Neuronal stem cell (in vitro differentiated cells): ENCODE measurements at regions not wholly inside any gene's neighbourhood (a gene's known extent, or its start where the extent isn't known, plus 50 kb on each side); places are given as distances from the start of the nearest gene placed in this dataset.
"Not testable (repeated sequence)": the region's sequence is repeated elsewhere in the genome, so short reads cannot be mapped to it uniquely, and the experiment has no call there.

ENCODE experiments used
- DNase-seq: peaks from one replicate; pipeline ENCODE4 v3.0.0-alpha.2; 2013; ENCODE audit warnings: low spot score
- H2AFZ ChIP-seq: one replicate; pipeline ENCODE4 v1.6.1; 2013; ENCODE audit warnings: mild to moderate bottlenecking, low read length, inconsistent platforms
- H2AK5ac ChIP-seq: 2 replicates; pipeline ENCODE4 v1.6.1; 2013; ENCODE audit warnings: low read depth, mild to moderate bottlenecking, inconsistent platforms, low read length, moderate library complexity, mixed read lengths
- H2BK120ac ChIP-seq: 2 replicates; pipeline ENCODE4 v1.6.1; 2013; ENCODE audit warnings: low read depth, mild to moderate bottlenecking, inconsistent platforms, low read length, moderate library complexity, mixed read lengths
- H2BK12ac ChIP-seq: one replicate; pipeline ENCODE4 v1.6.1; 2013; ENCODE audit warnings: low read length, inconsistent platforms
- H2BK15ac ChIP-seq: 2 replicates; pipeline ENCODE4 v1.6.1; 2013; ENCODE audit warnings: mild to moderate bottlenecking, low read length, inconsistent platforms, mixed read lengths
- H2BK5ac ChIP-seq: one replicate; pipeline ENCODE4 v1.6.1; 2013; ENCODE audit warnings: inconsistent platforms, mild to moderate bottlenecking, low read length, moderate library complexity
- H3K14ac ChIP-seq: one replicate; pipeline ENCODE4 v1.6.1; 2013; ENCODE audit warnings: low read length, inconsistent platforms
- H3K18ac ChIP-seq: 2 replicates; pipeline ENCODE4 v1.6.1; 2013; ENCODE audit warnings: low read length, inconsistent platforms
- H3K23ac ChIP-seq: 2 replicates; pipeline ENCODE4 v1.6.1; 2013; ENCODE audit warnings: low read depth, mild to moderate bottlenecking, mixed read lengths, low read length, inconsistent platforms; ENCODE audit not compliant: poor library complexity
- H3K27ac ChIP-seq: replicated peaks from 3 replicates; pipeline ENCODE4 v1.5.1; 2013; ENCODE audit warnings: low read length, inconsistent platforms
- H3K27me3 ChIP-seq, 3 experiments: 2 replicates each; pipeline ENCODE4 v1.6.1; 2013; ENCODE audit warnings: low read length in 3 of 3, mild to moderate bottlenecking in 2 of 3, inconsistent platforms in 1 of 3, low read depth in 1 of 3, mixed read lengths in 1 of 3, moderate library complexity in 1 of 3; ENCODE audit not compliant: control insufficient read depth in 3 of 3, insufficient read depth in 3 of 3
- H3K36me3 ChIP-seq, 2 donors: replicated peaks in 1 of 2; 2 replicates each; pipeline ENCODE4 v1.6.1; 2013; ENCODE audit warnings: low read length in 2 of 2; ENCODE audit not compliant: control insufficient read depth in 2 of 2, insufficient read depth in 2 of 2
- H3K4ac ChIP-seq: 2 replicates; pipeline ENCODE4 v1.6.1; 2013; ENCODE audit warnings: inconsistent platforms, mild to moderate bottlenecking, low read length, moderate library complexity
- H3K4me1 ChIP-seq, 2 donors: 1 replicate in 1 of 2; 2 replicates in 1 of 2; pipeline ENCODE4 v1.6.1; 2013; ENCODE audit warnings: low read length in 2 of 2, low read depth in 1 of 2; ENCODE audit not compliant: control insufficient read depth in 2 of 2, insufficient read depth in 1 of 2
- H3K4me2 ChIP-seq: one replicate; pipeline ENCODE4 v1.6.1; 2013; ENCODE audit warnings: mild to moderate bottlenecking, low read length, inconsistent platforms; ENCODE audit not compliant: insufficient read depth, poor library complexity, severe bottlenecking
- H3K4me3 ChIP-seq, 2 donors: 2 replicates each; pipeline ENCODE4 v1.5.1; 2013; ENCODE audit warnings: low read length in 2 of 2, mild to moderate bottlenecking in 2 of 2, inconsistent platforms in 1 of 2, moderate library complexity in 1 of 2
- H3K79me1 ChIP-seq: one replicate; pipeline ENCODE4 v1.6.1; 2013; ENCODE audit warnings: low read depth, mild to moderate bottlenecking, inconsistent platforms, low read length, moderate library complexity
- H3K9ac ChIP-seq: one replicate; pipeline ENCODE4 v1.6.1; 2013; ENCODE audit warnings: mild to moderate bottlenecking, low read depth, low read length, inconsistent platforms; ENCODE audit not compliant: poor library complexity
- H3K9me3 ChIP-seq, 2 donors: replicated peaks in 1 of 2; 2 replicates each; pipeline versions ENCODE3 to v1.6.1; 2013; ENCODE audit warnings: low read length in 2 of 2, mild to moderate bottlenecking in 2 of 2, inconsistent platforms in 1 of 2, low read depth in 1 of 2, mixed read lengths in 1 of 2, moderate library complexity in 1 of 2; ENCODE audit not compliant: control insufficient read depth in 2 of 2, insufficient read depth in 1 of 2
- H4K8ac ChIP-seq: one replicate; pipeline ENCODE4 v1.6.1; 2013; ENCODE audit warnings: low read depth, mild to moderate bottlenecking, inconsistent platforms, low read length, moderate library complexity
- H4K91ac ChIP-seq: one replicate; pipeline ENCODE4 v1.6.1; 2013; ENCODE audit warnings: low read length, low read depth, mild to moderate bottlenecking, inconsistent platforms; ENCODE audit not compliant: poor library complexity
- WGBS, 2 donors: extraction: QIAGEN DNeasy Blood & Tissue Kit; methylation state at CpG; one replicate each; pipeline ENCODE4 v1.1.7; 2013; ENCODE audit warnings: missing lambda C conversion rate in 2 of 2, mixed read lengths in 1 of 2; ENCODE audit not compliant: insufficient read length in 2 of 2, insufficient replicate concordance in 1 of 2; ENCODE audit errors: extremely low coverage in 2 of 2; 5-methylcytosine and 5-hydroxymethylcytosine counted together

- not testable (repeated sequence) for H3K79me1 ChIP-seq
- WGBS, 2 donors, result no CpG with 5 or more reads among the region's 17 CpGs
- peaks cover 0 to 11% of the 10 kb centered on the region in 2 donors for H3K9me3 ChIP-seq
These were observed 1931.7 kb upstream of the DEFB115 start for GRCh38 chr20:29325781-29326180.

GRCh38 chr20:29326376-29327070, 1930.9 kb upstream of the DEFB115 start:
- Histone ChIP-seq H2BK15ac (no peak overlapping the region), H2BK12ac (no peak overlapping the region), H3K18ac (no peak overlapping the region), H4K8ac (no peak overlapping the region), H3K4me3 (peak overlapping the region in 1 of 2 donors; percentile 52), H4K91ac (no peak overlapping the region), H2AK5ac (no peak overlapping the region), H3K36me3 (no peaks in the 10 kb centered on the region), H3K14ac (no peak overlapping the region), H3K4me1 (no peaks in the 10 kb centered on the region), H3K23ac (no peak overlapping the region), H2BK5ac (no peak overlapping the region), H2AFZ (no peak overlapping the region), H3K27ac (no peak overlapping the region), H3K9me3 (peaks cover 0 to 13% of the 10 kb centered on the region in 2 donors), H3K4ac (no peak overlapping the region), H2BK120ac (no peak overlapping the region), H3K79me1 (no peaks in the 10 kb centered on the region), H3K9ac (no peak overlapping the region), H3K4me2 (no peak overlapping the region), H3K27me3 (peaks cover 0 to 1% (median 0%) of the 10 kb centered on the region in 3 experiments)
- no CpG with 5 or more reads among the region's 27 CpGs for WGBS, 2 donors
- no peak for DNase-seq

More at GRCh38 chr20:29325781-29326180, 1931.7 kb upstream of the DEFB115 start:
- not testable (repeated sequence) for H4K8ac ChIP-seq, H2AFZ ChIP-seq, H2BK15ac ChIP-seq, H3K23ac ChIP-seq, DNase-seq, H3K4ac ChIP-seq, H2AK5ac ChIP-seq, H2BK120ac ChIP-seq, H3K18ac ChIP-seq, H3K4me2 ChIP-seq, H3K27ac ChIP-seq, H3K9ac ChIP-seq, H4K91ac ChIP-seq, H3K4me3 ChIP-seq, H2BK5ac ChIP-seq, H3K27me3 ChIP-seq, H2BK12ac ChIP-seq, H3K14ac ChIP-seq, H3K4me1 ChIP-seq, H3K36me3 ChIP-seq

DNA sequence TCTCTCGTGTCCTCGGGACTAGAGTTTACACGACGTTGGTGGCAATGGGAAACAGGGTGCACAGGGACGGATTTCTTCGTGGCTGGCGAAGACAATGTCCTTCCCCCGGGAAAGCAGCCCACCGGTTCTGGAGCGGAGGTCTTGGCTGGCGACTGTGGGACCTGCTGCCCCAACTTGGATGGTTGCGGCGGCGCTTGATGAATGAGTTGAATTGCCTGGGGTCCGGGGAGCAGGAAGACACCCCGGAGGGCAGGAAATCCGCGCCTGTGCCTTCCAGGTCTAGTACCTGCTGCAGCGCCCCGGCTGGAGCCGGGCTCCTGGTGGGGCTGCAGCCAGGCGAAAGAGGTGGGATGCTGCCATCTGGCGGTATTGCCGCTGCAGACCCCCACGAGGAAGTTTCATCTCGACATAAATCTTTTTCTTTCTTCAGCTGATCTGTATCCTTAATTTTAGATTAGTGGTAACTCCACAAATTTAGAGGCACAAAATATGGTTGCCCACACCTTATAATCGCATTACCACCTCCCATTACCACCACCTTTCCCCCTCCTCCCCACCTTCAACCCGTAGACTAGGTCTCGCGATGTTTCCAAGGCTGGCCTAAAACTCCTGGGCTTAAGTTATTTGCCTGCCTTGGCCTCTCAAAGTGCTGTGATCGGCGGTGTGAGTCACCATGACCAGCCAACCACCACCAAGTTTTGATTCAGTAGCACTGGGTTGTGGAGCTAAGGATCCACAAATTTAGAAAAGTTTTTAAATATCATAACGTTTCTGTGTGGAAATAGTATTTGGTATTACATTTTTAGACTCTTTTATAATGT, 1929.7 kb upstream of the DEFB115 start:
- H2BK12ac ChIP-seq, H4K8ac ChIP-seq, H3K4me3 ChIP-seq, H3K23ac ChIP-seq, H2BK5ac ChIP-seq, H3K14ac ChIP-seq, H3K36me3 ChIP-seq, H3K27ac ChIP-seq, H3K4ac ChIP-seq, H3K18ac ChIP-seq, H3K4me2 ChIP-seq, H3K79me1 ChIP-seq, H4K91ac ChIP-seq, H2BK120ac ChIP-seq, H2AK5ac ChIP-seq, DNase-seq, H3K4me1 ChIP-seq, H3K9ac ChIP-seq, H2BK15ac ChIP-seq, H2AFZ ChIP-seq, H3K27me3 ChIP-seq: not testable (repeated sequence)
- H3K9me3 ChIP-seq, result peaks cover 0 to 13% of the 10 kb centered on the region in 2 donors
- no CpG with 5 or more reads among the region's 33 CpGs for WGBS, 2 donors

DNA sequence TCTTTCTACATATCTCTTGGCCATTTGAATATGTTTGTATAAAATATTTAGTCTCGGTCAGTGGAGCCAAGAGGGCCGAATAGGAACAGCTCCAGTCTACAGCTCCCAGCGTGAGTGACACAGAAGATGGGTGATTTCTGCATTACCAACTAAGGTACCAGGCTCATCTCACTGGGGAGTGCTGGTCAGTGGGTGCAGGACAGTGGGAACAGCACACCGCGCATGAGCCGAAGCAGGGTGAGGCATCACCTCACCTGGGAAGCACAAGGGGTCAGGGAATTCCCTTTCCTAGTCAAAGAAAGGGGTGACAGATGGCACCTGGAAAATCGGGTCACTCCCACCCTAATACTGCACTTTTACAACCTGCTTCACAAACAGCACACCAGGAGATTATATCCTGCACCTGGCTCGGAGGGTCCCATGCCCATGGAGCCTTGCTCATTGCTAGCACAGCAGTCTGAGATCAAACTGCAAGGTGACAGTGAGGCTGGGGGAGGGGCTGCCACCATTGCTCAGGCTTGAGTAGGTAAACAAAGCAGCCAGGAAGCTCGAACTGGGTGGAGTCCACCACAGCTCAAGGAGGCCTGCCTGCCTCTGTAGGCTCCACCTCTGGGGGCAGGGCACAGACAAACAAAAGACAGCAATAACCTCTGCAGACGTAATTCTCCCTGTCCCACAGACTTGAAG, 1926.9 kb upstream of the DEFB115 start:
- not testable (repeated sequence) for H3K14ac ChIP-seq, H3K4me3 ChIP-seq, H3K9ac ChIP-seq, H3K79me1 ChIP-seq, DNase-seq, H2AK5ac ChIP-seq, H3K4me2 ChIP-seq, H4K91ac ChIP-seq, H3K27me3 ChIP-seq, H2BK120ac ChIP-seq, H3K36me3 ChIP-seq, H2BK5ac ChIP-seq, H3K4ac ChIP-seq, H3K18ac ChIP-seq, H3K4me1 ChIP-seq, H3K27ac ChIP-seq, H2BK15ac ChIP-seq, H3K23ac ChIP-seq, H2BK12ac ChIP-seq, H4K8ac ChIP-seq, H2AFZ ChIP-seq
- WGBS, 2 donors, result no CpG with 5 or more reads among the region's 10 CpGs
- peaks cover 0 to 11% of the 10 kb centered on the region in 2 donors for H3K9me3 ChIP-seq
